Naive thymus-derived CD4-positive, alpha-beta T cell (primary cell): ENCODE measurements at regions not wholly inside any gene's neighbourhood (a gene's known extent, or its start where the extent isn't known, plus 50 kb on each side); places are given as distances from the start of the nearest gene placed in this dataset.

ENCODE experiments used
- ATAC-seq: fragments of 150-1000 bp; cut with Tn5 transposase; 2 replicates; pipeline ENCODE4 v1.10.0; 2021; ENCODE audit warnings: mild to moderate bottlenecking, moderate library complexity
- CTCF ChIA-PET: fragments of 350-600 bp; sonication (Branson Sonifier 250); formaldehyde crosslinking; loops from one replicate; lab custom pipeline; 2021; ENCODE audit warnings: antibody characterized with exemption; lab: Charles Lee
- POLR2A ChIA-PET: fragments of 350-600 bp; sonication (Branson Sonifier 250); formaldehyde crosslinking; loops from one replicate; lab custom pipeline; 2021; ENCODE audit warnings: antibody characterized with exemption, inconsistent platforms; lab: Charles Lee
- DNase-seq, 9 donors: peaks; one replicate each; pipeline versions ENCODE4 v3.0.0 to v3.0.0-alpha.2; 2020 to 2022; ENCODE audit warnings: mixed read lengths in 1 of 9
- H3K27ac ChIP-seq: one replicate; pipeline ENCODE4 v1.7.0; 2013; ENCODE audit warnings: mild to moderate bottlenecking, low read depth, low read length, moderate library complexity
- H3K27me3 ChIP-seq, 2 donors: one replicate each; pipeline ENCODE4 v1.7.0; 2013; ENCODE audit warnings: low read length in 2 of 2, mild to moderate bottlenecking in 2 of 2, moderate library complexity in 2 of 2; ENCODE audit not compliant: control insufficient read depth in 2 of 2, insufficient read depth in 2 of 2
- H3K36me3 ChIP-seq, 3 experiments: 1 replicate in 2 of 3; 2 replicates in 1 of 3; pipeline ENCODE4 v1.7.0; 2013; ENCODE audit warnings: low read length in 3 of 3, mild to moderate bottlenecking in 3 of 3, moderate library complexity in 1 of 3; ENCODE audit not compliant: insufficient read depth in 3 of 3, control insufficient read depth in 2 of 3
- H3K4me1 ChIP-seq, 2 donors: one replicate each; pipeline ENCODE4 v1.7.0; 2013; ENCODE audit warnings: low read length in 2 of 2, mild to moderate bottlenecking in 2 of 2, moderate library complexity in 1 of 2; ENCODE audit not compliant: control insufficient read depth in 2 of 2, insufficient read depth in 2 of 2
- H3K4me3 ChIP-seq: 2 replicates; pipeline ENCODE4 v1.7.0; 2013; ENCODE audit warnings: mild to moderate bottlenecking, low read length
- H3K9me3 ChIP-seq, 3 experiments: 1 replicate in 2 of 3; 2 replicates in 1 of 3; pipeline ENCODE4 v1.7.0; 2013; ENCODE audit warnings: low read length in 3 of 3; ENCODE audit not compliant: control insufficient read depth in 2 of 3
- H3K27ac Mint-ChIP-seq, 9 donors: one replicate each; pipeline ENCODE4 v1.8.0; 2020 to 2022; ENCODE audit warnings: mixed read lengths in 9 of 9, mild to moderate bottlenecking in 8 of 9, moderate library complexity in 5 of 9, inconsistent platforms in 2 of 9
- H3K27me3 Mint-ChIP-seq, 5 donors: one replicate each; pipeline ENCODE4 v1.8.0; 2021 to 2022; ENCODE audit warnings: mixed read lengths in 5 of 5, mild to moderate bottlenecking in 1 of 5
- H3K36me3 Mint-ChIP-seq, 5 donors: one replicate each; pipeline ENCODE4 v1.8.0; 2020 to 2022; ENCODE audit warnings: mixed read lengths in 5 of 5, mild to moderate bottlenecking in 3 of 5, inconsistent platforms in 1 of 5
- H3K4me1 Mint-ChIP-seq, 7 donors: one replicate each; pipeline ENCODE4 v1.8.0; 2020 to 2022; ENCODE audit warnings: mixed read lengths in 7 of 7, mild to moderate bottlenecking in 3 of 7, inconsistent platforms in 1 of 7
- H3K4me3 Mint-ChIP-seq, 10 donors: one replicate each; pipeline ENCODE4 v1.8.0; 2020 to 2022; ENCODE audit warnings: mild to moderate bottlenecking in 10 of 10, mixed read lengths in 10 of 10, moderate library complexity in 6 of 10, inconsistent platforms in 2 of 10
- H3K9me3 Mint-ChIP-seq, 11 donors: one replicate each; pipeline ENCODE4 v1.8.0; 2020 to 2022; ENCODE audit warnings: mixed read lengths in 11 of 11, mild to moderate bottlenecking in 4 of 11, inconsistent platforms in 1 of 11, moderate library complexity in 1 of 11
- intact Hi-C, 2 donors: fragments of 100-400 bp; cut with micrococcal nuclease; formaldehyde crosslinking; loops; one replicate each; pipeline ENCODE4 v1.15.1; 2023

DNA sequence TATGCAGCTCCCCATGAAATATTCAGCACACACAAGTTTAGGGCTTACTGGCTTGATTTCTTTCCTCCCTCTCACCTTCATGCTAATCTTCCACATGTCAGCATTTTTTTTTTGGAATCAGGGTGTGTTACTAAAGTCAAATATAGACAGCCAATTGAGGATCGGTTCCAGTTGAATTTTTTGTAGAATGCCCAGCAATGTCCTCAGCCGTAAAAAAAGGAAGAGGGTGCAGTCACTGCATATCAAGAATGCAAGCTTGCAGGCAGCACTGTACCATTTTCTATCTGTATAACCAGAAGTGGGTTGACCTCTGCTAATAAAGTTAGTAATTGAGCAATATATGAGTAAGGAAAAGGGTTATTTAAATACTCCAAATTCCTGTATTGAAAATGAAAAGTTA lies 51.4 kb upstream of the CHMP2B start:
- CTCF ChIA-PET = interaction anchor here (0.7 kb wide), 1 partner anchor 84 kb away, joined by 4 read pairs; no protein-coding TSS in a partner anchor
- H3K27ac ChIP-seq = no peak overlapping the region
- no peak overlapping the region for H3K27ac Mint-ChIP-seq
- intact Hi-C loops = no loop called here
- no peaks in the 10 kb centered on the region for H3K4me1 Mint-ChIP-seq
- no peak for DNase-seq
- no peak for ATAC-seq
- no peaks in the 10 kb centered on the region for H3K4me1 ChIP-seq
- H3K36me3 ChIP-seq = no peaks in the 10 kb centered on the region
- no peak overlapping the region for H3K4me3 ChIP-seq
- H3K27me3 Mint-ChIP-seq = peaks cover 0 to 23% (median 10%) of the 10 kb centered on the region in 5 donors
- no peaks in the 10 kb centered on the region for H3K9me3 ChIP-seq
- H3K27me3 ChIP-seq = no peaks in the 10 kb centered on the region
- no peak overlapping the region for H3K4me3 Mint-ChIP-seq
- no peaks in the 10 kb centered on the region for H3K36me3 Mint-ChIP-seq
- POLR2A ChIA-PET = no interaction called here
- peaks cover 0 to 3% (median 0%) of the 10 kb centered on the region in 11 donors for H3K9me3 Mint-ChIP-seq

DNA sequence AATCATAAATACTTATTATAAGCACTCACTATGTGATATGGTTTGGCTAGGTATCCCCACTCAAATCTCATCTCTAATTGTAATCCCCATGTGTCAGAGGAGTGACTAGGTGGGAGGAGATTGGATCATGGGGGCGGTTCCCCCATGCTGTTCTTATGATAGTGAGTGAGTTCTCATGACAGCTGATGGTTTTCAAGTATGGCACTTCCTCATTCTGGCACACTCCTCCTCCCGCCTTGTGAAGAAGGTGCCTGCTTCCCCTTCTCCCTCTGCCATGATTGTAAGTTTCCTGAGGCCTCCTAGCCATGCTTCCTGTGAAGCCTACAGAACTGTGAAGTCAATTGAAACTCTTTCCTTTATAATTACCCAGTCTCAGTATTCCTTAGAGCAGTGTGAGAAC lies 53.3 kb upstream of the CHMP2B start:
- H3K4me1 Mint-ChIP-seq = no peaks in the 10 kb centered on the region
- ATAC-seq (peak; percentile 26), DNase-seq (no peak)
- CTCF ChIA-PET = no interaction called here
- H3K4me3 Mint-ChIP-seq = no peak overlapping the region
- peaks cover 0 to 15% (median 7%) of the 10 kb centered on the region in 5 donors for H3K27me3 Mint-ChIP-seq
- H3K9me3 ChIP-seq = no peaks in the 10 kb centered on the region
- intact Hi-C loops = no loop called here
- H3K27ac Mint-ChIP-seq = no peak overlapping the region
- H3K27me3 ChIP-seq = no peaks in the 10 kb centered on the region
- H3K4me3 ChIP-seq = no peak overlapping the region
- POLR2A ChIA-PET = no interaction called here
- H3K4me1 ChIP-seq = no peaks in the 10 kb centered on the region
- no peaks in the 10 kb centered on the region for H3K36me3 ChIP-seq
- H3K9me3 Mint-ChIP-seq = peaks cover 0 to 3% (median 0%) of the 10 kb centered on the region in 11 donors
- H3K36me3 Mint-ChIP-seq = no peaks in the 10 kb centered on the region
- no peak overlapping the region for H3K27ac ChIP-seq

DNA sequence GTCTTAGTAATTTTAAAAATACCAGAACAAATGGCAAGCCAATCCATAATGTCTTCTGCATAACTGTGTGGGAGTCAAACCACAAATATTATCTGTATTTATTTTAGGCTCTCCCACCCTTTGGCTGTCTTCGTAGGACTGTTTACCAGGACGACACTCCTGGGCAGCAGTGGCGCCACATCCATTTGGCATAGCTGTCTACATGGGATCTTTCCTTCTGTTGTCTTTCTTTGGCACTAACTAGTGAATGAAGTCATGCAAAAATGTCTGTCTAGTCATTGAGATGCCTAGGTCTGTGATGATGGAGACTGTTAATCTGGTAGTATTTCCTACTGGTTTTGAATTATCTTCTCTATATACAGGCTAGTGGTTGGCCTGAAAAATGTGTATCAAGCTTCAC lies 54.0 kb upstream of the CHMP2B start:
- Mint-ChIP-seq H3K9me3 (peaks cover 0 to 3% (median 0%) of the 10 kb centered on the region in 11 donors), H3K36me3 (no peaks in the 10 kb centered on the region), H3K4me3 (no peak overlapping the region), H3K4me1 (peaks cover 0 to 4% (median 0%) of the 10 kb centered on the region in 7 donors), H3K27me3 (peaks cover 3 to 13% (median 9%) of the 10 kb centered on the region in 5 donors), H3K27ac (no peak overlapping the region)
- H3K36me3 ChIP-seq = no peaks in the 10 kb centered on the region
- no peak overlapping the region for H3K27ac ChIP-seq
- H3K4me3 ChIP-seq = no peak overlapping the region
- DNase-seq = no peak
- ChIA-PET POLR2A (no interaction called here), CTCF (no interaction called here)
- intact Hi-C loops = no loop called here
- no peaks in the 10 kb centered on the region for H3K9me3 ChIP-seq
- no peaks in the 10 kb centered on the region for H3K4me1 ChIP-seq
- H3K27me3 ChIP-seq = no peaks in the 10 kb centered on the region
- no peak for ATAC-seq

DNA sequence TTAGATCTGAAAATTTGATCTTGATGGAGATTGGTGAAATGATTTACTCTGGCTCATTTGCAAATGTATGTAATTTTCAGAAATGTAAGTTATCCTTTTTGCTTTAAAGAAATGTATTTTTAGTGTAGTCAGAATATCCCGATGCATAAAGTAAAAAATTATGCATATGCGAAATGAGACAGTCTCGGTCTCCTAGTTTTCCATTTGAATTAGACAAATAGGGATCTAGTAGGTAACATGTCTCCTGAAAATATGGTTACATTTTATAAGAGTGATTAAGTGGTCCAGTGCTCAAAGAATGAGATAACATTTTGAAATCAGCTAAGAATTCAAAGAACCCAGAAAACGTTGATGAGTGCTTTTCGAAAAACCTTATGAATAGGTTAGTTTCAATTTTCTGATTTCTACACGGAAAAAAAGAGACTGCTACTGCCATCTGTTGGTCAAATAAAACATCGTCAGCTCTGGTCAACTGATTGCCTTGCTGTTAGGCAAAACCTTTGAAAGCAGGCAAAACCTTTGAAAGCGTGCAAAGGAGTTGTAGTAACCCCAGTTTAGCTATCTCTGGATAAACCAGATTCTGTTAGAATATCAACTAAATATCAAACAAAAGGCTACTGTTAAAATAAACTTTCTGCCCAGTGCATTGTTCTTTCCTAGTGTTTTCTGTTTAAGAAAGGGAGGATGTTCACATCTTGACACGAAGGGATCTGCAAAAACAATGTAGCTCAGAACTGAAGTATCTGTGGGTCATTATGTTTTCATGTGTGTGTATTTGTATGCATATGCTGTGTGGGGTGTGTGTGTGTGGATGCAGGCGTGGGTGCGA lies 59.3 kb upstream of the CHMP2B start:
- POLR2A ChIA-PET = no interaction called here
- Histone ChIP-seq H3K27me3 (no peaks in the 10 kb centered on the region), H3K4me3 (no peak overlapping the region), H3K36me3 (no peaks in the 10 kb centered on the region), H3K27ac (no peak overlapping the region), H3K9me3 (no peaks in the 10 kb centered on the region), H3K4me1 (no peaks in the 10 kb centered on the region)
- peak in 6 of 9 donors; percentile 6 to 44 (median 28) for DNase-seq
- Mint-ChIP-seq H3K27me3 (peaks cover 14 to 28% (median 21%) of the 10 kb centered on the region in 5 donors), H3K27ac (no peak overlapping the region), H3K36me3 (no peaks in the 10 kb centered on the region), H3K9me3 (no peaks in the 10 kb centered on the region), H3K4me1 (peaks cover 0 to 10% (median 4%) of the 10 kb centered on the region in 7 donors), H3K4me3 (peak overlapping the region in 9 of 10 donors; percentile 33 to 74 (median 54))
- ATAC-seq = peak; percentile 63
- CTCF ChIA-PET = interaction anchor here (1.6 kb wide), 1 partner anchor 10 kb away, joined by 5 read pairs; no protein-coding TSS in a partner anchor
- intact Hi-C loops = loop anchor here (1.0 to 5.0 kb wide), 7 partner anchors 66 to 1346 kb away; no protein-coding TSS in a partner anchor

DNA sequence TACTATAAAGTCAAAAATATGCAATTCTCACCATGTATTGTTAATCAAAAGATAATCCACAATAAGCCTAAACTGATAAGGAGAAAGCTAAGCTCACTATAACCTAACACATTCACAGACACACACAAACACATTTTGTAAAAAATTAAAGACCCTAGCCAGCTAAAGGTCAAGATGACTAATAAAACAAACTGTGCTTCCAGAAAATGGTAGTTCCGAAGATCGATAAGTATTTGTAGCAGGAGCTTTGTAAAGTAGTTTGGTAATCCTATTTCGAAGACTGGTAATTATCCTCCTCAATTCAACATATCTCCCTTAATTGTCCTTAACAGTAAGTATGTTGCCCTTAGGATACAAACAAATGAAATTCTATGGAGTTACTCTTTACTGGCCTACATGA lies 62.9 kb upstream of the CHMP2B start:
- H3K36me3 ChIP-seq = no peaks in the 10 kb centered on the region
- no peaks in the 10 kb centered on the region for H3K27me3 ChIP-seq
- no peak for ATAC-seq
- H3K27ac ChIP-seq = no peak overlapping the region
- POLR2A ChIA-PET = no interaction called here
- CTCF ChIA-PET = no interaction called here
- Mint-ChIP-seq H3K9me3 (no peaks in the 10 kb centered on the region), H3K4me1 (peaks cover 0 to 10% (median 4%) of the 10 kb centered on the region in 7 donors), H3K4me3 (no peak overlapping the region), H3K27ac (no peak overlapping the region), H3K36me3 (no peaks in the 10 kb centered on the region), H3K27me3 (peaks cover 19 to 28% (median 23%) of the 10 kb centered on the region in 5 donors)
- no peak overlapping the region for H3K4me3 ChIP-seq
- no peak for DNase-seq
- intact Hi-C loops = no loop called here
- H3K9me3 ChIP-seq = no peaks in the 10 kb centered on the region
- no peaks in the 10 kb centered on the region for H3K4me1 ChIP-seq

DNA sequence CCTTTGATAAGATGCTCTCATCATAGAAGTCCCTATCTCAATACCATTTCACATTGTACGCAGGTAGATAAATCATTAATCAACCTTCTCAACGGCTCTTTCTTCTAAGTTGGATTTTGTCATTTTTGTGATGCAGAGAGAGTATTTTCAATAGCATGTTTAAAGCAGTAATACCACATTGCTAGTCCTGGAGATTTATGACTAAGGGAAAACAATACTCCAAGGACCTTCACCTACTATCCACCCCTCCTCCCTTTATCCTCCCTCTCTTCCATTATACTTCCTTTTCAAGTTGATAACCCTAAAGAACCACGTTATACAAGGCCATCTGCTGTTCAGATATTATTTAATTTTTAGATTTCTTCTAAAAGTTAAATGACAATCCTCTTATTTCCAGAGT lies 65.3 kb upstream of the CHMP2B start:
- no peak overlapping the region for H3K4me3 ChIP-seq
- Mint-ChIP-seq H3K4me1 (peaks cover 0 to 3% (median 0%) of the 10 kb centered on the region in 7 donors), H3K27ac (no peak overlapping the region), H3K4me3 (no peak overlapping the region), H3K27me3 (peaks cover 10 to 26% (median 14%) of the 10 kb centered on the region in 5 donors), H3K36me3 (no peaks in the 10 kb centered on the region), H3K9me3 (no peaks in the 10 kb centered on the region)
- no peak for DNase-seq
- no peaks in the 10 kb centered on the region for H3K4me1 ChIP-seq
- intact Hi-C loops = no loop called here
- H3K9me3 ChIP-seq = no peaks in the 10 kb centered on the region
- CTCF ChIA-PET = no interaction called here
- POLR2A ChIA-PET = no interaction called here
- ATAC-seq = no peak
- no peaks in the 10 kb centered on the region for H3K27me3 ChIP-seq
- H3K36me3 ChIP-seq = no peaks in the 10 kb centered on the region
- H3K27ac ChIP-seq = no peak overlapping the region

DNA sequence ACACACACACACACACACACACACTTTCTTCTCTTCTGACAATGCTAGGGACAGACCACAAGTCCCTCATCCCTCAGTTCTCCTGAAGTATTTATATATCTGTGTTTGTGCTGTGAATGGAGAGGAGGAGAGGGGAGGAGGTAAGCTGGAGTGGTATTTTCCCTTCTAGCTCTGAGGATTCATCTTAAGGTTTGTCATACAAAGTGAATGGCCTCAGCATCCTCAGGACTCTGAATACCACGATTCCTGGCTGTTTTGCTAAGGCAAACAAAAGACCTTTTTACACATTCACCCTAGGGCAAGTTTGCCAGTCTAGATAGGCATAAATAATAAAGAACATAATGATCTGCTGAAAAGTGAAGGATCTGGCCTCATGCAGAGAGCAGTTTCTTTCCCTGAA lies 65.7 kb upstream of the CHMP2B start:
- CTCF ChIA-PET = no interaction called here
- no peak for DNase-seq
- Histone ChIP-seq H3K36me3 (no peaks in the 10 kb centered on the region), H3K4me3 (no peak overlapping the region), H3K27ac (no peak overlapping the region), H3K4me1 (no peaks in the 10 kb centered on the region), H3K9me3 (no peaks in the 10 kb centered on the region), H3K27me3 (no peaks in the 10 kb centered on the region)
- Mint-ChIP-seq H3K27me3 (peaks cover 6 to 22% (median 16%) of the 10 kb centered on the region in 5 donors), H3K27ac (no peak overlapping the region), H3K36me3 (no peaks in the 10 kb centered on the region), H3K4me3 (no peak overlapping the region), H3K4me1 (no peaks in the 10 kb centered on the region), H3K9me3 (no peaks in the 10 kb centered on the region)
- intact Hi-C loops = no loop called here
- no peak for ATAC-seq
- POLR2A ChIA-PET = no interaction called here
